ENCODE measurements at regions not wholly inside any gene's neighbourhood (a gene's known extent, or its start where the extent isn't known, plus 50 kb on each side); places are given as distances from the start of the nearest gene placed in this dataset.
"Not testable (repeated sequence)": the region's sequence is repeated elsewhere in the genome, so short reads cannot be mapped to it uniquely, and the experiment has no call there.

- DNase-seq (ENCODE audit: low read depth): no peak
- Histone ChIP-seq H3K4me1 (ENCODE audit: control insufficient read depth, insufficient read depth, low read length) (no peaks in the 10 kb centered on the region), H3K36me3 (ENCODE audit: control insufficient read depth, insufficient read depth, low read length, severe bottlenecking) (no peaks in the 10 kb centered on the region), H3K9me3 (ENCODE audit: control insufficient read depth, low read length) (peaks cover 22% of the 10 kb centered on the region), H3K4me3 (ENCODE audit: low read length) (no peak overlapping the region), H3K9ac (ENCODE audit: low read length) (no peak overlapping the region), H3K27me3 (replicated peaks; ENCODE audit: control insufficient read depth, insufficient read depth, low read length) (no peaks in the 10 kb centered on the region)
Observed at GRCh38 chr7:45311597-45311996, 154.0 kb downstream of the RAMP3 start.

- H3K27me3 ChIP-seq (replicated peaks; ENCODE audit: control insufficient read depth, insufficient read depth, low read length); DNase-seq (ENCODE audit: low read depth); H3K9me3 ChIP-seq (ENCODE audit: control insufficient read depth, low read length); H3K36me3 ChIP-seq (ENCODE audit: control insufficient read depth, insufficient read depth, low read length, severe bottlenecking); H3K9ac ChIP-seq (ENCODE audit: low read length); H3K4me3 ChIP-seq (ENCODE audit: low read length); H3K4me1 ChIP-seq (ENCODE audit: control insufficient read depth, insufficient read depth, low read length): not testable (repeated sequence)
Observed at GRCh38 chr7:45315512-45315911, 157.9 kb downstream of the RAMP3 start.

GRCh38 chr7:45324683-45325237 is 167.2 kb downstream of the RAMP3 start:
- H3K9me3 ChIP-seq (ENCODE audit: control insufficient read depth, low read length): no peaks in the 10 kb centered on the region
- no peak overlapping the region for H3K4me3 ChIP-seq (ENCODE audit: low read length)
- H3K27me3 ChIP-seq (replicated peaks; ENCODE audit: control insufficient read depth, insufficient read depth, low read length): no peaks in the 10 kb centered on the region
- DNase-seq (ENCODE audit: low read depth): no peak
- no peak overlapping the region for H3K9ac ChIP-seq (ENCODE audit: low read length)
- H3K4me1 ChIP-seq (ENCODE audit: control insufficient read depth, insufficient read depth, low read length): no peaks in the 10 kb centered on the region
- H3K36me3 ChIP-seq (ENCODE audit: control insufficient read depth, insufficient read depth, low read length, severe bottlenecking): no peaks in the 10 kb centered on the region

- DNase-seq (ENCODE audit: low read depth): no peak
- H3K4me1 ChIP-seq (ENCODE audit: control insufficient read depth, insufficient read depth, low read length): no peaks in the 10 kb centered on the region
- no peak overlapping the region for H3K4me3 ChIP-seq (ENCODE audit: low read length)
- H3K36me3 ChIP-seq (ENCODE audit: control insufficient read depth, insufficient read depth, low read length, severe bottlenecking): no peaks in the 10 kb centered on the region
- H3K9me3 ChIP-seq (ENCODE audit: control insufficient read depth, low read length): no peaks in the 10 kb centered on the region
- no peak overlapping the region for H3K9ac ChIP-seq (ENCODE audit: low read length)
- H3K27me3 ChIP-seq (replicated peaks; ENCODE audit: control insufficient read depth, insufficient read depth, low read length): no peaks in the 10 kb centered on the region
Observed at GRCh38 chr7:45325378-45325777, 167.8 kb downstream of the RAMP3 start.

GRCh38 chr7:45328403-45328981 is 170.9 kb downstream of the RAMP3 start:
- peaks cover 12% of the 10 kb centered on the region for H3K9me3 ChIP-seq (ENCODE audit: control insufficient read depth, low read length)
- DNase-seq (ENCODE audit: low read depth): no peak
- H3K36me3 ChIP-seq (ENCODE audit: control insufficient read depth, insufficient read depth, low read length, severe bottlenecking): no peaks in the 10 kb centered on the region
- no peak overlapping the region for H3K9ac ChIP-seq (ENCODE audit: low read length)
- H3K4me1 ChIP-seq (ENCODE audit: control insufficient read depth, insufficient read depth, low read length): no peaks in the 10 kb centered on the region
- no peaks in the 10 kb centered on the region for H3K27me3 ChIP-seq (replicated peaks; ENCODE audit: control insufficient read depth, insufficient read depth, low read length)
- no peak overlapping the region for H3K4me3 ChIP-seq (ENCODE audit: low read length)

GRCh38 chr7:45331563-45331962 is 174.0 kb downstream of the RAMP3 start:
- Histone ChIP-seq H3K4me3 (ENCODE audit: low read length) (no peak overlapping the region), H3K9ac (ENCODE audit: low read length) (no peak overlapping the region), H3K36me3 (ENCODE audit: control insufficient read depth, insufficient read depth, low read length, severe bottlenecking) (no peaks in the 10 kb centered on the region), H3K4me1 (ENCODE audit: control insufficient read depth, insufficient read depth, low read length) (no peaks in the 10 kb centered on the region), H3K9me3 (ENCODE audit: control insufficient read depth, low read length) (peaks cover 21% of the 10 kb centered on the region), H3K27me3 (replicated peaks; ENCODE audit: control insufficient read depth, insufficient read depth, low read length) (no peaks in the 10 kb centered on the region)
- no peak for DNase-seq (ENCODE audit: low read depth)

GRCh38 chr7:45335024-45335423 is 177.4 kb downstream of the RAMP3 start:
- peaks cover 21% of the 10 kb centered on the region for H3K9me3 ChIP-seq (ENCODE audit: control insufficient read depth, low read length)
- not testable (repeated sequence) for H3K4me1 ChIP-seq (ENCODE audit: control insufficient read depth, insufficient read depth, low read length); H3K27me3 ChIP-seq (replicated peaks; ENCODE audit: control insufficient read depth, insufficient read depth, low read length); H3K9ac ChIP-seq (ENCODE audit: low read length); H3K36me3 ChIP-seq (ENCODE audit: control insufficient read depth, insufficient read depth, low read length, severe bottlenecking); DNase-seq (ENCODE audit: low read depth); H3K4me3 ChIP-seq (ENCODE audit: low read length)

- H3K4me1 ChIP-seq (ENCODE audit: control insufficient read depth, insufficient read depth, low read length): no peaks in the 10 kb centered on the region
- no peaks in the 10 kb centered on the region for H3K36me3 ChIP-seq (ENCODE audit: control insufficient read depth, insufficient read depth, low read length, severe bottlenecking)
- H3K4me3 ChIP-seq (ENCODE audit: low read length): no peak overlapping the region
- peaks cover 2% of the 10 kb centered on the region for H3K27me3 ChIP-seq (replicated peaks; ENCODE audit: control insufficient read depth, insufficient read depth, low read length)
- peaks cover 3% of the 10 kb centered on the region for H3K9me3 ChIP-seq (ENCODE audit: control insufficient read depth, low read length)
- H3K9ac ChIP-seq (ENCODE audit: low read length): no peak overlapping the region
- no peak for DNase-seq (ENCODE audit: low read depth)
Observed at GRCh38 chr7:45342236-45342635, 184.6 kb downstream of the RAMP3 start.

GRCh38 chr7:45343746-45344145 is 186.2 kb downstream of the RAMP3 start:
- no peak for DNase-seq (ENCODE audit: low read depth)
- peaks cover 2% of the 10 kb centered on the region for H3K27me3 ChIP-seq (replicated peaks; ENCODE audit: control insufficient read depth, insufficient read depth, low read length)
- H3K36me3 ChIP-seq (ENCODE audit: control insufficient read depth, insufficient read depth, low read length, severe bottlenecking): no peaks in the 10 kb centered on the region
- H3K9ac ChIP-seq (ENCODE audit: low read length): no peak overlapping the region
- H3K4me3 ChIP-seq (ENCODE audit: low read length): no peak overlapping the region
- no peaks in the 10 kb centered on the region for H3K4me1 ChIP-seq (ENCODE audit: control insufficient read depth, insufficient read depth, low read length)
- peaks cover 3% of the 10 kb centered on the region for H3K9me3 ChIP-seq (ENCODE audit: control insufficient read depth, low read length)

- Histone ChIP-seq H3K27me3 (replicated peaks; ENCODE audit: control insufficient read depth, insufficient read depth, low read length) (peaks cover 2% of the 10 kb centered on the region), H3K9ac (ENCODE audit: low read length) (no peak overlapping the region), H3K4me1 (ENCODE audit: control insufficient read depth, insufficient read depth, low read length) (no peaks in the 10 kb centered on the region), H3K4me3 (ENCODE audit: low read length) (no peak overlapping the region), H3K9me3 (ENCODE audit: control insufficient read depth, low read length) (no peaks in the 10 kb centered on the region), H3K36me3 (ENCODE audit: control insufficient read depth, insufficient read depth, low read length, severe bottlenecking) (no peaks in the 10 kb centered on the region)
- peak; percentile 48 for DNase-seq (ENCODE audit: low read depth)
Observed at GRCh38 chr7:45347804-45348203, 190.2 kb downstream of the RAMP3 start.

- Histone ChIP-seq H3K9ac (ENCODE audit: low read length) (no peak overlapping the region), H3K4me3 (ENCODE audit: low read length) (no peak overlapping the region), H3K36me3 (ENCODE audit: control insufficient read depth, insufficient read depth, low read length, severe bottlenecking) (no peaks in the 10 kb centered on the region), H3K9me3 (ENCODE audit: control insufficient read depth, low read length) (no peaks in the 10 kb centered on the region), H3K4me1 (ENCODE audit: control insufficient read depth, insufficient read depth, low read length) (no peaks in the 10 kb centered on the region), H3K27me3 (replicated peaks; ENCODE audit: control insufficient read depth, insufficient read depth, low read length) (peaks cover 7% of the 10 kb centered on the region)
- DNase-seq (ENCODE audit: low read depth): no peak
Observed at GRCh38 chr7:45349090-45349489, 191.5 kb downstream of the RAMP3 start.

GRCh38 chr7:45350896-45351295 is 193.3 kb downstream of the RAMP3 start:
- no peak for DNase-seq (ENCODE audit: low read depth)
- Histone ChIP-seq H3K4me3 (ENCODE audit: low read length) (no peak overlapping the region), H3K36me3 (ENCODE audit: control insufficient read depth, insufficient read depth, low read length, severe bottlenecking) (no peaks in the 10 kb centered on the region), H3K9ac (ENCODE audit: low read length) (no peak overlapping the region), H3K27me3 (replicated peaks; ENCODE audit: control insufficient read depth, insufficient read depth, low read length) (peaks cover 5% of the 10 kb centered on the region), H3K9me3 (ENCODE audit: control insufficient read depth, low read length) (no peaks in the 10 kb centered on the region), H3K4me1 (ENCODE audit: control insufficient read depth, insufficient read depth, low read length) (no peaks in the 10 kb centered on the region)

Data from adipocyte (in vitro differentiated cells).